GM23338 (cell line): ENCODE measurements at regions not wholly inside any gene's neighbourhood (a gene's known extent, or its start where the extent isn't known, plus 50 kb on each side); places are given as distances from the start of the nearest gene placed in this dataset.
A peak's percentile ranks its signal among the peaks of the same experiment; 100 is the strongest.
"Not testable (repeated sequence)": the region's sequence is repeated elsewhere in the genome, so short reads cannot be mapped to it uniquely, and the experiment has no call there.

Experiments
- ATAC-seq: fragments of 200-7000 bp; cut with Tn5 transposase; 3 replicates; pipeline ENCODE4 v1.9.1; 2020
- DNase-seq: peaks from one replicate; pipeline ENCODE4 v3.0.0-alpha.2; 2015; ENCODE audit warnings: low spot score
- H2AFZ ChIP-seq: fragments of 200-600 bp; sonication (generic); 2 replicates; pipeline ENCODE4 v1.8.0; 2016; ENCODE audit warnings: antibody characterized with exemption, mild to moderate bottlenecking, moderate library complexity
- H3F3A ChIP-seq: fragments of 200-600 bp; sonication (generic); replicated peaks from 2 replicates; pipeline ENCODE4 v1.8.0; 2017; ENCODE audit warnings: antibody characterized with exemption, mixed run types, low read depth
- H3K27ac ChIP-seq: fragments of 200-600 bp; sonication (generic); 2 replicates; pipeline ENCODE4 v1.6.1; 2016; ENCODE audit warnings: low read depth
- H3K27me3 ChIP-seq: fragments of 200-600 bp; sonication (generic); 2 replicates; pipeline ENCODE4 v1.8.0; 2016; ENCODE audit warnings: mild to moderate bottlenecking, mixed run types, moderate library complexity; ENCODE audit not compliant: insufficient read depth
- H3K36me3 ChIP-seq: fragments of 200-600 bp; sonication (generic); 2 replicates; pipeline ENCODE4 v1.8.0; 2016; ENCODE audit warnings: mild to moderate bottlenecking; ENCODE audit not compliant: insufficient read depth
- H3K4me1 ChIP-seq: fragments of 200-600 bp; sonication (generic); 2 replicates; pipeline ENCODE4 v1.8.0; 2016; ENCODE audit warnings: mild to moderate bottlenecking, moderate library complexity; ENCODE audit not compliant: insufficient read depth
- H3K4me2 ChIP-seq: fragments of 200-600 bp; sonication (generic); 2 replicates; pipeline ENCODE4 v1.7.1; 2017; ENCODE audit warnings: mixed run types
- H3K4me3 ChIP-seq: fragments of 200-600 bp; sonication (generic); 2 replicates; pipeline ENCODE4 v1.6.1; 2016; ENCODE audit warnings: mixed run types
- H3K79me2 ChIP-seq: fragments of 200-600 bp; sonication (generic); replicated peaks from 2 replicates; pipeline ENCODE4 v1.8.0; 2017; ENCODE audit warnings: mild to moderate bottlenecking; ENCODE audit not compliant: insufficient read depth
- H3K9me2 ChIP-seq: fragments of 200-600 bp; sonication (generic); 2 replicates; pipeline ENCODE4 v1.8.0; 2017; ENCODE audit not compliant: insufficient read depth
- H4K20me1 ChIP-seq: fragments of 200-600 bp; sonication (generic); replicated peaks from 2 replicates; pipeline ENCODE4 v1.8.0; 2017; ENCODE audit warnings: mild to moderate bottlenecking; ENCODE audit not compliant: insufficient read depth
- H3K27ac Mint-ChIP-seq: 2 replicates; pipeline ENCODE4 v1.8.0; 2020; ENCODE audit warnings: inconsistent platforms, mild to moderate bottlenecking, moderate library complexity, mixed read lengths
- H3K27me3 Mint-ChIP-seq: 3 replicates; pipeline ENCODE4 v1.8.0; 2022; ENCODE audit warnings: low read depth, mild to moderate bottlenecking, moderate library complexity, mixed read lengths, inconsistent platforms; ENCODE audit not compliant: insufficient read depth, poor library complexity
- H3K36me3 Mint-ChIP-seq: 3 replicates; pipeline ENCODE4 v1.8.0; 2021; ENCODE audit warnings: low read depth, mild to moderate bottlenecking, inconsistent platforms, moderate library complexity, mixed read lengths
- H3K4me1 Mint-ChIP-seq: 3 replicates; pipeline ENCODE4 v1.8.0; 2020; ENCODE audit warnings: mild to moderate bottlenecking, inconsistent platforms, mixed read lengths
- H3K4me3 Mint-ChIP-seq: 3 replicates; pipeline ENCODE4 v1.8.0; 2021; ENCODE audit warnings: moderate library complexity, mild to moderate bottlenecking, inconsistent platforms, mixed read lengths
- H3K9me3 Mint-ChIP-seq: 3 replicates; pipeline ENCODE4 v1.8.0; 2020; ENCODE audit warnings: moderate library complexity, mild to moderate bottlenecking, inconsistent platforms, mixed read lengths
- CREB1 ChIP-seq: fragments of 250-450 bp; sonication (Bioruptor Pico); IDR thresholded peaks from 2 replicates; pipeline ENCODE4 v1.5.0; 2020; ENCODE audit warnings: low read depth, mild to moderate bottlenecking, moderate library complexity
- CTCF ChIP-seq, 2 experiments: fragments of 200-600 bp in 1 of 2; sonication (generic) in 1 of 2; conservative IDR thresholded peaks; 2 replicates each; pipeline versions ENCODE4 v1.5.1 to v1.6.1; 2016 to 2017; ENCODE audit warnings: antibody characterized with exemption in 2 of 2, low read depth in 2 of 2, mild to moderate bottlenecking in 2 of 2, moderate library complexity in 1 of 2
- POLR2AphosphoS5 ChIP-seq: IDR thresholded peaks from 2 replicates; pipeline ENCODE4 v1.6.1; 2016; ENCODE audit warnings: antibody characterized with exemption, low read depth
- REST ChIP-seq: IDR thresholded peaks from one replicate; pipeline ENCODE4 v1.6.1; 2018; ENCODE audit warnings: antibody characterized with exemption; ENCODE audit not compliant: unreplicated experiment
- ZNF462 ChIP-seq: fragments of 250-450 bp; sonication (Bioruptor Pico); IDR thresholded peaks from 2 replicates; pipeline ENCODE4 v1.5.0; 2020; ENCODE audit warnings: mild to moderate bottlenecking, moderate library complexity

- H3K27ac ChIP-seq, H3F3A ChIP-seq, H3K9me3 Mint-ChIP-seq, H3K36me3 Mint-ChIP-seq, H3K9me2 ChIP-seq, H3K27me3 Mint-ChIP-seq, H3K27me3 ChIP-seq, ATAC-seq, H3K4me2 ChIP-seq, H3K4me3 ChIP-seq, H3K4me3 Mint-ChIP-seq, H3K79me2 ChIP-seq, DNase-seq, H3K36me3 ChIP-seq, H3K4me1 ChIP-seq, H4K20me1 ChIP-seq, H2AFZ ChIP-seq: not testable (repeated sequence)
- peaks cover 27% of the 10 kb centered on the region for H3K4me1 Mint-ChIP-seq
- H3K27ac Mint-ChIP-seq: peak overlapping the region; percentile 10; the same call in 1 of the 2 replicates
Measured at GRCh38 chr16:62258931-62259435, 222.7 kb upstream of the CDH8 start.

DNA sequence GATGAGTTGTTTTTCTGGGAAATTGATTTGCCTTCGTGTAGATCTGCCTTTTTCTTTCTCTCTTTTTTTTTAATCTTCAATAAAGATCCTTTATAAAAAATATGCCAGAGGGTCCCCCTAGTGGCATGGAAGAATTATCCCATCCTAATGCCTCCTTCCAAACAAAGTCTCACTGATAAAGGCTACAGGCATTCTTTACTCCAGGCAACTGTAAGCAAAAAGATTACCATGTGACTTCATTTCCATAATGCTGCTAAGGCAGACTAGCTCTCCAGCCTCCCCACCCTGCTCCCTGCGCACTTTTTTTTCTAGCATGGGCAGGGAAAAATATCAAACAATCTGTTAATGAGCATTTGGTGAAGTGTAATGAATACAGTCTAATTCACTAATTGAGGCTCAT is 220.2 kb upstream of the CDH8 start:
- Histone ChIP-seq H3K36me3 (no peaks in the 10 kb centered on the region), H3K4me1 (peaks cover 11% of the 10 kb centered on the region; the same call in 1 of the 2 replicates), H3K4me2 (no peak overlapping the region), H3K9me2 (no peaks in the 10 kb centered on the region), H3K79me2 (no peaks in the 10 kb centered on the region), H3K27ac (no peak overlapping the region), H3K27me3 (no peaks in the 10 kb centered on the region), H2AFZ (peak overlapping the region; percentile 56; the same call in 1 of the 2 replicates), H4K20me1 (no peaks in the 10 kb centered on the region), H3K4me3 (no peak overlapping the region), H3F3A (no peaks in the 10 kb centered on the region)
- peak; percentile 67 for DNase-seq
- H3K9me3 Mint-ChIP-seq: no peaks in the 10 kb centered on the region
- peaks cover 5% of the 10 kb centered on the region for H3K27me3 Mint-ChIP-seq
- peak; percentile 48 to 66 for TF ChIP-seq CTCF (conservative IDR thresholded peaks at IDR 0.05; ENCODE audit: low read depth in 2 of 2)
- no peak for TF ChIP-seq CREB1 (CRISPR knock-in tag)
- no peaks in the 10 kb centered on the region for H3K36me3 Mint-ChIP-seq
- peaks cover 34% of the 10 kb centered on the region for H3K4me1 Mint-ChIP-seq
- ATAC-seq: peak; percentile 89
- peak overlapping the region; percentile 3; the same call in 1 of the 2 replicates for H3K27ac Mint-ChIP-seq
- no peak overlapping the region for H3K4me3 Mint-ChIP-seq

DNA sequence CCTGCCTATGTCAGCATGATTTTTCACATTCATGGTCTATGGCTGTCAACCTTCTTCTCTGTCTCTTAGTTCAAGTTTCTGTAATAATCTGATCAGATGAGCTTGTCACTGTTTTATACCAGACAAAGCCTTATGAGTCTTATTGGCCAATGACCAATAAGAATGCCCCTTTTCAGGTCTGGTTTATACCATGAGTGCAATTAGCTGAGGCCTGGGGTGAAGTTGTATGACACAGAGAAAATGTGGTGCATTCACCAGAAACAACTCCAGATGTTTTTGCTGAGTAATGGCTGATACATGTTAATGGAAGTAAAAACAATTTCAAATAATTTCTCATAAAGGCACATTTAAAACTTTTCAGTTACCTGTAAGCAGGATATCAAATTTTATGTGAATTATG is 218.6 kb upstream of the CDH8 start:
- Mint-ChIP-seq H3K4me3 (no peak overlapping the region), H3K27me3 (peaks cover 5% of the 10 kb centered on the region), H3K4me1 (peaks cover 36% of the 10 kb centered on the region), H3K36me3 (no peaks in the 10 kb centered on the region), H3K27ac (no peak overlapping the region; the same call in 1 of the 2 replicates), H3K9me3 (no peaks in the 10 kb centered on the region)
- Histone ChIP-seq H4K20me1 (no peaks in the 10 kb centered on the region), H3K79me2 (no peaks in the 10 kb centered on the region), H3K27me3 (no peaks in the 10 kb centered on the region), H3K36me3 (no peaks in the 10 kb centered on the region), H3K27ac (no peak overlapping the region), H3K4me2 (no peak overlapping the region), H3K4me1 (peaks cover 11% of the 10 kb centered on the region; the same call in 1 of the 2 replicates), H3K4me3 (no peak overlapping the region), H3F3A (no peaks in the 10 kb centered on the region), H2AFZ (no peak overlapping the region), H3K9me2 (no peaks in the 10 kb centered on the region)
- DNase-seq (no peak), ATAC-seq (no peak)
- TF ChIP-seq POLR2AphosphoS5 (no peak), REST (no peak), ZNF462 (CRISPR knock-in tag) (no peak)
